GM12891 (cell line): ENCODE measurements at regions not wholly inside any gene's neighbourhood (a gene's known extent, or its start where the extent isn't known, plus 50 kb on each side); places are given as distances from the start of the nearest gene placed in this dataset.

Source experiments
- PAX5 ChIP-seq: IDR thresholded peaks from 2 replicates; pipeline ENCODE4 v1.6.1; 2011; ENCODE audit warnings: low read length, moderate library complexity, mild to moderate bottlenecking; ENCODE audit not compliant: insufficient read depth, severe bottlenecking
- POLR2A ChIP-seq: IDR thresholded peaks from 2 replicates; pipeline ENCODE4 v1.6.1; 2011; ENCODE audit warnings: low read depth, low read length, control low read depth
- POLR2AphosphoS5 ChIP-seq: IDR thresholded peaks from 2 replicates; pipeline ENCODE4 v1.6.1; 2011; ENCODE audit warnings: low read depth, low read length, control low read depth
- SPI1 ChIP-seq: IDR thresholded peaks from 2 replicates; pipeline ENCODE4 v1.6.1; 2011; ENCODE audit warnings: low read depth, low read length, control low read depth
- TAF1 ChIP-seq: IDR thresholded peaks from 2 replicates; pipeline ENCODE4 v1.6.1; 2011; ENCODE audit warnings: low read depth, low read length, control low read depth

GRCh38 chr4:174173360-174173759 is 110.1 kb downstream of the FBXO8 start:
- no peak for TF ChIP-seq POLR2AphosphoS5
- TF ChIP-seq POLR2A, result no peak
- TF ChIP-seq TAF1, result no peak
- no peak for TF ChIP-seq SPI1
- TF ChIP-seq PAX5, result no peak
